Activated CD8-positive, alpha-beta memory T cell treated with anti-CD3 and anti-CD28 coated beads for 24 hours (primary cell): ENCODE measurements at regions not wholly inside any gene's neighbourhood (a gene's known extent, or its start where the extent isn't known, plus 50 kb on each side); places are given as distances from the start of the nearest gene placed in this dataset.

Experiments
- DNase-seq: peaks from one replicate; pipeline ENCODE4 v3.0.0-alpha.2; 2020

- DNase-seq, result no peak
Observed at GRCh38 chr6:132977413-132977812, 163.0 kb downstream of the RPS12 start.

- DNase-seq, result no peak
Observed at GRCh38 chr6:132978685-132979084, 164.3 kb downstream of the RPS12 start.

- DNase-seq, result no peak
Observed at GRCh38 chr6:132993738-132994137, 179.4 kb downstream of the RPS12 start.

- no peak for DNase-seq
Observed at GRCh38 chr6:132995009-132995408, 180.6 kb downstream of the RPS12 start.

GRCh38 chr6:132995432-132995831 lies 181.1 kb downstream of the RPS12 start:
- DNase-seq, result no peak

GRCh38 chr6:132998418-132998817 lies 184.0 kb downstream of the RPS12 start:
- DNase-seq, result no peak

GRCh38 chr6:133001040-133001565 lies 186.7 kb downstream of the RPS12 start:
- DNase-seq, result no peak

GRCh38 chr6:133004304-133004884 lies 190.0 kb downstream of the RPS12 start:
- DNase-seq, result no peak

- DNase-seq, result no peak
Observed at GRCh38 chr6:133012774-133013173, 198.4 kb downstream of the RPS12 start.

GRCh38 chr6:133016631-133017030 lies 202.3 kb downstream of the RPS12 start:
- no peak for DNase-seq

GRCh38 chr6:133017581-133017980 lies 203.2 kb downstream of the RPS12 start:
- no peak for DNase-seq

GRCh38 chr6:133026705-133027104 lies 212.3 kb downstream of the RPS12 start:
- DNase-seq, result no peak

- no peak for DNase-seq
Observed at GRCh38 chr6:133033263-133033662, 207.9 kb upstream of the EYA4 start.

- DNase-seq, result no peak
Observed at GRCh38 chr6:133034509-133035206, 206.5 kb upstream of the EYA4 start.

- no peak for DNase-seq
Observed at GRCh38 chr6:133040094-133040802, 200.9 kb upstream of the EYA4 start.

- DNase-seq, result no peak
Observed at GRCh38 chr6:133040803-133041419, 200.2 kb upstream of the EYA4 start.

- no peak for DNase-seq
Observed at GRCh38 chr6:133042550-133043120, 198.5 kb upstream of the EYA4 start.

GRCh38 chr6:133046576-133046975 lies 194.6 kb upstream of the EYA4 start:
- DNase-seq, result no peak

GRCh38 chr6:133047065-133047665 lies 194.0 kb upstream of the EYA4 start:
- no peak for DNase-seq

- no peak for DNase-seq
Observed at GRCh38 chr6:133047706-133048105, 193.5 kb upstream of the EYA4 start.

GRCh38 chr6:133051240-133051639 lies 189.9 kb upstream of the EYA4 start:
- DNase-seq, result no peak

- no peak for DNase-seq
Observed at GRCh38 chr6:133052465-133052864, 188.7 kb upstream of the EYA4 start.
